GM18507 (cell line): ENCODE measurements at regions not wholly inside any gene's neighbourhood (a gene's known extent, or its start where the extent isn't known, plus 50 kb on each side); places are given as distances from the start of the nearest gene placed in this dataset.

Source experiments
- DNase-seq: peaks from one replicate; pipeline ENCODE4 v3.0.0; 2011; ENCODE audit warnings: low read depth; ENCODE audit not compliant: insufficient read length; ENCODE audit errors: extremely low spot score
- FAIRE-seq: peaks from 2 replicates; lab custom pipeline; 2011; peaks lifted over from hg19 to GRCh38; lab: Jason Lieb, UNC

GRCh38 chr5:81859624-81860023 is 108.7 kb upstream of the SSBP2 start:
- DNase-seq (no peak), FAIRE-seq (no peak)

- FAIRE-seq (peak; percentile 59), DNase-seq (no peak)
Observed at GRCh38 chr5:81856948-81857928, 106.3 kb upstream of the SSBP2 start.

GRCh38 chr5:81855591-81855990 is 104.7 kb upstream of the SSBP2 start:
- no peak for DNase-seq
- no peak for FAIRE-seq

GRCh38 chr5:81854915-81855314 is 104.0 kb upstream of the SSBP2 start:
- DNase-seq: no peak
- FAIRE-seq: no peak

GRCh38 chr5:81854485-81854884 is 103.6 kb upstream of the SSBP2 start:
- FAIRE-seq: peak; percentile 18

GRCh38 chr5:81853030-81853357 is 102.1 kb upstream of the SSBP2 start:
- FAIRE-seq: no peak
- DNase-seq: no peak

More at GRCh38 chr5:81854485-81854884, 103.6 kb upstream of the SSBP2 start:
- DNase-seq: no peak

DNA sequence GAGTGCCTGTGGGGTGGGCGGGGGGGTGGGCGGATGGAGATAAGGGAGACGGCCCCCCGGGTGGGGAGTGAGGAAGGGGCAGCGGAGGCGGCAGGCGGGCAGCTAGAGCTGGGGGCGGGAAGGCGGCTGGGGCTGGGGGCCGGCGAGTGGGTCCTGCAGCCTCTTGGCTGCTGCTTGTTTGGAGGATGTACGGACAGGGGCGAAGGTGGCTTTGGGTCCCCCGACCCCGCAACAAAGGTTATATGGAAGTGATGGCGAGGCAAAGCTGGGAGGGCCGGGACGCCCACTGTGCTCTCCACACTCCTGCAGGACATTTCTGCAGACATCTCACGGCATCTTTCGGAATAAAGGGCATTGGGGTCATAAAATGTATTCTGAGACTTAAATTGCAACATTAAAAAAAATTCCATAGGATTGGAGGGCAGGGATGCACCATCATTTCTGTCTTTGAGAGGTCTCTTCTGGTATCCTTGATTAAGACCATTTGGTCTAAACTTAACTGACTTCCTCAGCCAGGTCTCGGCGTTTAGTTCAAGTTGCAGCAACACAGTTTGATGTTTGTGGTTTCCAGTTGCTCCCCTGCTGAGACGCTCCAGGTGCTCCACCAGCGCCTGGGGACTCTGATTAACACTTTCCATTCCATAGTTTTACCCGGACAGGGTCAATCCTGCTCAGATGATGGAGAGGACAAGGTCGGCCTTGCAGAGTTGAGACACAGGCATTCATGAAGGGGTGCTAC is 101.6 kb upstream of the SSBP2 start:
- DNase-seq (no peak), FAIRE-seq (peak; percentile 15)

DNA sequence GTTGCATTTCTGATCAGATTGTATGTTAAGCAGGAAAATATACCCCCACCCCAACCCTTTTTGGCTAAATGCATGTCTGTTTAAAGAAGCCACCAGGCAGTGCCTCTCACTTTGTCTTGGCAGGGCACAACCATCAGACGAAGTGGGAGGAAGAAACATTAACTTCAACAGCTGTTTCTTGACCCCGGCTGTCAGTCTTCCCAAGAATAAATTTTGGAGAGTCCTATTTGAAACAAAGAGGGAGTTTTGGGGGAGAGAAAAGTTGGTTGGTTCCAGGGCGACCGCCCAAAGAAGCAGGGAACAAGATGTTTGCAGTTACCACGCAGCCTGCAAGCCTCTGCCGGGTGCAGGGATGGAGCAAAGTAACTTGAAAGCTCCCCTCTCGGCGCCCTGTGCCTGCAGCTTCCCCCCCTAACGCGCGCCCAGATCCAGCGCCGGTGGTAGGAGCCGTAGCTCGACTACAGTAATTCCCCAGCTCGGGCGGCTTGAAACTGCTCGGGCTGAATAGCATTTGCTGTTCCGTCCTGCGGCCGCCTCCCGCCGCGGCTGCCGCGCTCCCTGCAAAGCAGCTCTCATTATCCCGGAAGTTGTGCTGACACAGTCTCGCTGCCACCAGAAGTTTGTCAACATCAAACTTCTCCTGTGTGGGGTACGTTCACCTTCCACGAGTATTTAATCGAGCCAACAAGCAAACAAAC is 100.7 kb upstream of the SSBP2 start:
- peak; percentile 84 for DNase-seq
- peak; percentile 92 for FAIRE-seq

DNA sequence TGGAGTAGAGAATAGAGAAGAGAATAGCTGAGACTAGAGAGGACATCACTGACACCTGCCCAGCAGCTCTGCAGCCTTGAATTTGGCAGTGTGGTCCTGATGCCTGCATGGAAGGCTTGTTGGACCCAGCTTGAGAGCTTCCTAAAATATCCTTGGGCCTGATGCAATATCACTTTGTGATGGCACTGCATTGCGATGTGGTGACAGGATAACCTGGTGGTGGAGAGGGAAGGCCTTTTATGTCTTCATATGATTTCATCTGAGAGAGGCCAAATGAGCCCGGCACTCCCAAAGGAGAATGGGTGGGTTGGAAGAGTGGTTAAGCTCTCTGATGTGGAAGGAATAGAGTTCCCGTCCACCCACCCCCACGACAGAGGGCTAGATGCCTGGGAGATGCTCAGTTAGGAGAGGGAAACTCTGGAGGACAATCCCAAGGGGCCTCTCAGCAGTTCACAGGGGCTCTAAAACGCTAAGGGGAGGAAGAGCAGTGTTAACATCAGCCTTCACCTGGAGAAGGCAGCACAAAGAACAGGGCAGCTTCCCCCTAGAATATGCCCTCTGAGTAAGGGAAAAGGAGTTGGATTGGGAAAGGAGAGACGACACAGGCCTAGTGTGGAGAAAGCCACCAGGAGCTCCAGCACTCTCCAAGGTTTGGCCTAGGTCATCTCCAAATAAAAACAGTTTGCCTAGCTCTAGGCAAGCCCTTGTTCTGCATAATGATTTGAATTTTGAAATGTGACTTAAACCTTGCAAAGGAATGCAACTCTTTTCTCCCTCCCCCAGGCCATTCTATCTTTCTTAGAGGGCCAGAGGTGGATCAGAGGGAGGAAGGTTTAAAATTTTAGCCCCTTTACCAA is 99.8 kb upstream of the SSBP2 start:
- FAIRE-seq (no peak), DNase-seq (no peak)

DNA sequence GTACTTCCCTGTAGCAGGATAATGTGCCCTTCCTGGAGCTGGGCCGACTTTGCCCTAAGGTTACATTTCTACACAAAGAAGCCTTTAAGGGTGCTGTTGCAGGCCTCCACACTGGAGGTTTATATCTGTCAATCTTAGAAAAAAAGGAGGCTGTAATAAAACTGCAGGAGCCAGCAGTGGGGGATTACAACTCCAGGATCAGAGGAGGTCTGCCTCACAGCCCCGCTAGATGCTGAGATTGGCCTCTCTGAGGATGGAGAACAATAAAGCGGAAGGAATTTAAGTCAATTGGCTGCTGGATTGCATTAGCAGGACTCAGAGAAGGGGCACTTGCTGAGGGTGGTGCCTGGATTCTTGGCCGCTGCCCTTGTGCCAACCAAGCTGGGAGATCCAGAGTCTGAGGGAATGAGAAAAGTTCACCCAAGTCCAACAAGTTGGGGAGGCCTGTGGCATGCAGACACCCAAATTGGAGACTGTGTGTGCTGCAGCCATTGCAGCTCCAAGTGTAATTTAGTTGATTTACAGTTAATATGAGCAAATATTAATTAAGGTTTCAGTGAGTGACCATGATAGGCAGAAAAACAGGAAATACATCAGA is 99.0 kb upstream of the SSBP2 start:
- FAIRE-seq: no peak
- no peak for DNase-seq

GRCh38 chr5:81848362-81848880 is 97.5 kb upstream of the SSBP2 start:
- FAIRE-seq (no peak), DNase-seq (no peak)

GRCh38 chr5:81846301-81846700 is 95.4 kb upstream of the SSBP2 start:
- DNase-seq (no peak), FAIRE-seq (no peak)

- FAIRE-seq (peak; percentile 5), DNase-seq (no peak)
Observed at GRCh38 chr5:81843845-81844244, 92.9 kb upstream of the SSBP2 start.

GRCh38 chr5:81842795-81843398 is 92.0 kb upstream of the SSBP2 start:
- DNase-seq: no peak
- no peak for FAIRE-seq

GRCh38 chr5:81839034-81839433 is 88.1 kb upstream of the SSBP2 start:
- DNase-seq (no peak), FAIRE-seq (no peak)

DNA sequence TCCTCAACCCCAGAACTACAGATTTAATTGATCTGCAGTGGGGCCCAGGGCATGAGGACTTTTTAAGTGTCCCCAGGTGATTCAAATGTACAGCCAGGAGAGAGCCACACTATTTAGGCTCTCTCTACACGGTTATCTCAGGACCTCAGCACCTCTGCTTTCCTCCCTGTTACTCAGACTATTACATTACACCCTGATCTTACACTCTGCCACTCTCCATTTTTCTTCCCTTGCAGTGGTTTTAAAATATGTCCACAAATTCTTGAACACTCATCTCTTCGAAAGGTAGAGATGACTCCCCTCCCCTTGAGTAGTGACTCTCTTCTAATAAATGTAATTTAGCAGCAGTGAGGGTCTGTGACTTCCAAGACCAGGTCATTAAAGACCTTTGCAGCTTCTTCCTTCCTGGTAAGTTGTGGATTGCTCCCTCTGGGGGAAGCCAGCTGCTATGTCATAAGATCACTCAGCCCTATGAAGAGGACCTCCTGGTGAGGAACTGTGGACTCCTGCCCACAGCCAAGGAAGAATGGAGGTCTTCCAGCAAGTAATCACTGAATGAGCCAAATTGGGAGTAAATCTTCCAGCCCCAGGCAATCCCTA is 87.5 kb upstream of the SSBP2 start:
- FAIRE-seq (peak; percentile 70), DNase-seq (no peak)

DNA sequence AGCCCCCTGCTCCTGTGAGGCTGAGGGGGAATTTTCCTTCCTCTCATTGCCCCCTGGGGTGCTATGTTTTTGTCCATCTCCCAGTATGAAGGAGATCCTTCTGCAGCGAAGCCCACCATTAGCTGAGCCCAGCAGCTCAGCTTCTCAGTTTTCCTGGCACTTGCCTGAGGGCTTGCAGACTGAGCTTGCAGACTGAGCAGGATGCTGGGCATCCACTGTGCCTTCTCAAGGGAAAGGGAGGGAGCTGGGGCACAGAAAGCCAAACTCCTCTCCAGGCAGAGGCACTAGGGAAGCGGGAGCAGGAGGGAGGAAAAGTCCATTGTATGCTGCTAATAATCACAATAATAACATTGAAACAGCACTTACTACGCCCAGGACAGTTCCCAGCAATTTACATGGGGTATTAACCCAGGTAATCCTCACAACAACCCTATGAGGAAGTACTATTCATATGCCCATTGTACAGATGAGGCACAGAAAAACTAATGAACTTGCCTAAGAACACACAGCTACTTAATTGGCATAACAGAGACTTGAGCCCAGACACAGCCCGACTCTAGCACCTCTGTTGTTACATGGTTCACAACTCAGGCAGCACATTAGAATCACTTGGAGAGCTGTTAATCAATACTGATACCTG is 86.9 kb upstream of the SSBP2 start:
- no peak for DNase-seq
- FAIRE-seq: no peak
